K562 (cell line): ENCODE measurements at regions not wholly inside any gene's neighbourhood (a gene's known extent, or its start where the extent isn't known, plus 50 kb on each side); places are given as distances from the start of the nearest gene placed in this dataset.

ENCODE experiments used
- EZH2 ChIP-seq: IDR thresholded peaks from 2 replicates; pipeline ENCODE4 v1.6.1; 2012; ENCODE audit warnings: low read depth, mild to moderate bottlenecking, inconsistent platforms, low read length, borderline replicate concordance
- MXI1 ChIP-seq: IDR thresholded peaks from 2 replicates; pipeline ENCODE4 v1.6.1; 2011; ENCODE audit warnings: low read depth, mild to moderate bottlenecking, improper control_type of control experiment, low read length
- TF ChIP-seq, protein P1 (sequence below), 3 experiments: IDR thresholded peaks in 2 of 3; conservative IDR thresholded peaks in 1 of 3; 2 replicates each; pipeline ENCODE4 v1.5.1; 2011 to 2012; ENCODE audit warnings: low read length in 3 of 3, mild to moderate bottlenecking in 3 of 3, control low read depth in 2 of 3, improper control_type of control experiment in 1 of 3, inconsistent platforms in 1 of 3, low read depth in 1 of 3, mixed read lengths in 1 of 3, moderate library complexity in 1 of 3; ENCODE audit not compliant: insufficient read depth in 2 of 3
- TF ChIP-seq, protein P2 (sequence below), 2 experiments: fragments of 450-650 bp; formaldehyde crosslinking in 1 of 2; IDR thresholded peaks; 2 replicates each; pipeline versions ENCODE4 v1.4.0 to v1.6.1; 2014 to 2020; ENCODE audit warnings: mild to moderate bottlenecking in 2 of 2, borderline replicate concordance in 1 of 2, low read depth in 1 of 2
- TF ChIP-seq, protein P3 (sequence below): sonication (generic); formaldehyde crosslinking; IDR thresholded peaks from 2 replicates; pipeline ENCODE4 v1.8.0; 2022; ENCODE audit warnings: mild to moderate bottlenecking, missing genetic modification reagents

DNA sequence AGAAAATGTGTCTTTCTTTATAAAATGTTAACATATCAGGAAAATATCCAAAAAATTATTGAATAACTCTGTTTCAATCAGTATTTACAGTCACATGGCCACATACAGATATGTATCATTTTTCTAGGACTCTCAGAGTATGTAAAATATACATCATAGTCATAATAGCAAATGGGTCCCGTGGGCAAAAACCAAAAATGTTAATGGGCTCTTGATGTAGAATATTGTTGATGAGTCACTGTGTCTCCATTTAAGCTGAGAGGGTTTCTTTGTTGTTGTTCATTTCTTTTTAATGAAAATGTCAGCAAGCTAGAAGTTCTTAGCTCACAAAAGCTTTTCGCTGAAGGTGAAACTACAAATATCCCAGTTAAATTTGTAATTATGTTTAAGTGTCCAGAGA lies 1713.1 kb upstream of the PCDH20 start:
- TF ChIP-seq, protein P1, sequence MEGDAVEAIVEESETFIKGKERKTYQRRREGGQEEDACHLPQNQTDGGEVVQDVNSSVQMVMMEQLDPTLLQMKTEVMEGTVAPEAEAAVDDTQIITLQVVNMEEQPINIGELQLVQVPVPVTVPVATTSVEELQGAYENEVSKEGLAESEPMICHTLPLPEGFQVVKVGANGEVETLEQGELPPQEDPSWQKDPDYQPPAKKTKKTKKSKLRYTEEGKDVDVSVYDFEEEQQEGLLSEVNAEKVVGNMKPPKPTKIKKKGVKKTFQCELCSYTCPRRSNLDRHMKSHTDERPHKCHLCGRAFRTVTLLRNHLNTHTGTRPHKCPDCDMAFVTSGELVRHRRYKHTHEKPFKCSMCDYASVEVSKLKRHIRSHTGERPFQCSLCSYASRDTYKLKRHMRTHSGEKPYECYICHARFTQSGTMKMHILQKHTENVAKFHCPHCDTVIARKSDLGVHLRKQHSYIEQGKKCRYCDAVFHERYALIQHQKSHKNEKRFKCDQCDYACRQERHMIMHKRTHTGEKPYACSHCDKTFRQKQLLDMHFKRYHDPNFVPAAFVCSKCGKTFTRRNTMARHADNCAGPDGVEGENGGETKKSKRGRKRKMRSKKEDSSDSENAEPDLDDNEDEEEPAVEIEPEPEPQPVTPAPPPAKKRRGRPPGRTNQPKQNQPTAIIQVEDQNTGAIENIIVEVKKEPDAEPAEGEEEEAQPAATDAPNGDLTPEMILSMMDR (IDR thresholded peaks at IDR 0.05 in 2 of 3, conservative IDR thresholded peaks at IDR 0.05 in 1 of 3; ENCODE audit: insufficient read depth in 2 of 3, low read depth in 1 of 3, low read length in 3 of 3): no peak
- TF ChIP-seq MXI1 (no peak), EZH2 (no peak)
- TF ChIP-seq, protein P2, sequence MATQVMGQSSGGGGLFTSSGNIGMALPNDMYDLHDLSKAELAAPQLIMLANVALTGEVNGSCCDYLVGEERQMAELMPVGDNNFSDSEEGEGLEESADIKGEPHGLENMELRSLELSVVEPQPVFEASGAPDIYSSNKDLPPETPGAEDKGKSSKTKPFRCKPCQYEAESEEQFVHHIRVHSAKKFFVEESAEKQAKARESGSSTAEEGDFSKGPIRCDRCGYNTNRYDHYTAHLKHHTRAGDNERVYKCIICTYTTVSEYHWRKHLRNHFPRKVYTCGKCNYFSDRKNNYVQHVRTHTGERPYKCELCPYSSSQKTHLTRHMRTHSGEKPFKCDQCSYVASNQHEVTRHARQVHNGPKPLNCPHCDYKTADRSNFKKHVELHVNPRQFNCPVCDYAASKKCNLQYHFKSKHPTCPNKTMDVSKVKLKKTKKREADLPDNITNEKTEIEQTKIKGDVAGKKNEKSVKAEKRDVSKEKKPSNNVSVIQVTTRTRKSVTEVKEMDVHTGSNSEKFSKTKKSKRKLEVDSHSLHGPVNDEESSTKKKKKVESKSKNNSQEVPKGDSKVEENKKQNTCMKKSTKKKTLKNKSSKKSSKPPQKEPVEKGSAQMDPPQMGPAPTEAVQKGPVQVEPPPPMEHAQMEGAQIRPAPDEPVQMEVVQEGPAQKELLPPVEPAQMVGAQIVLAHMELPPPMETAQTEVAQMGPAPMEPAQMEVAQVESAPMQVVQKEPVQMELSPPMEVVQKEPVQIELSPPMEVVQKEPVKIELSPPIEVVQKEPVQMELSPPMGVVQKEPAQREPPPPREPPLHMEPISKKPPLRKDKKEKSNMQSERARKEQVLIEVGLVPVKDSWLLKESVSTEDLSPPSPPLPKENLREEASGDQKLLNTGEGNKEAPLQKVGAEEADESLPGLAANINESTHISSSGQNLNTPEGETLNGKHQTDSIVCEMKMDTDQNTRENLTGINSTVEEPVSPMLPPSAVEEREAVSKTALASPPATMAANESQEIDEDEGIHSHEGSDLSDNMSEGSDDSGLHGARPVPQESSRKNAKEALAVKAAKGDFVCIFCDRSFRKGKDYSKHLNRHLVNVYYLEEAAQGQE (IDR thresholded peaks at IDR 0.05; ENCODE audit: borderline replicate concordance): no peak
- TF ChIP-seq, protein P2 (CRISPR knock-in tag; IDR thresholded peaks at IDR 0.05; ENCODE audit: low read depth): no peak
- TF ChIP-seq, protein P3, sequence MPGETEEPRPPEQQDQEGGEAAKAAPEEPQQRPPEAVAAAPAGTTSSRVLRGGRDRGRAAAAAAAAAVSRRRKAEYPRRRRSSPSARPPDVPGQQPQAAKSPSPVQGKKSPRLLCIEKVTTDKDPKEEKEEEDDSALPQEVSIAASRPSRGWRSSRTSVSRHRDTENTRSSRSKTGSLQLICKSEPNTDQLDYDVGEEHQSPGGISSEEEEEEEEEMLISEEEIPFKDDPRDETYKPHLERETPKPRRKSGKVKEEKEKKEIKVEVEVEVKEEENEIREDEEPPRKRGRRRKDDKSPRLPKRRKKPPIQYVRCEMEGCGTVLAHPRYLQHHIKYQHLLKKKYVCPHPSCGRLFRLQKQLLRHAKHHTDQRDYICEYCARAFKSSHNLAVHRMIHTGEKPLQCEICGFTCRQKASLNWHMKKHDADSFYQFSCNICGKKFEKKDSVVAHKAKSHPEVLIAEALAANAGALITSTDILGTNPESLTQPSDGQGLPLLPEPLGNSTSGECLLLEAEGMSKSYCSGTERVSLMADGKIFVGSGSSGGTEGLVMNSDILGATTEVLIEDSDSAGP (CRISPR knock-in tag): no peak
